IPS-15b (cell line): ENCODE measurements at regions not wholly inside any gene's neighbourhood (a gene's known extent, or its start where the extent isn't known, plus 50 kb on each side); places are given as distances from the start of the nearest gene placed in this dataset.

ENCODE experiments used
- H3K27me3 ChIP-seq: one replicate; pipeline ENCODE4 v1.6.1; 2013; ENCODE audit warnings: low read length; ENCODE audit not compliant: control insufficient read depth, insufficient read depth
- H3K36me3 ChIP-seq: one replicate; pipeline ENCODE4 v1.6.1; 2013; ENCODE audit warnings: low read length; ENCODE audit not compliant: control insufficient read depth, insufficient read depth
- H3K4me1 ChIP-seq: one replicate; pipeline ENCODE4 v1.6.1; 2013; ENCODE audit warnings: mild to moderate bottlenecking, low read length; ENCODE audit not compliant: control insufficient read depth, insufficient read depth
- H3K4me3 ChIP-seq: one replicate; pipeline ENCODE4 v1.5.1; 2013; ENCODE audit warnings: low read depth, low read length
- H3K9ac ChIP-seq: one replicate; pipeline ENCODE4 v1.6.1; 2013; ENCODE audit warnings: low read depth, mild to moderate bottlenecking, low read length
- H3K9me3 ChIP-seq: one replicate; pipeline ENCODE4 v1.6.1; 2013; ENCODE audit warnings: mild to moderate bottlenecking, low read length; ENCODE audit not compliant: control insufficient read depth, insufficient read depth

GRCh38 chr16:59701963-59702930 is 968.1 kb upstream of the GOT2 start:
- Histone ChIP-seq H3K27me3 (no peaks in the 10 kb centered on the region), H3K9ac (no peak overlapping the region), H3K36me3 (no peaks in the 10 kb centered on the region), H3K4me1 (no peaks in the 10 kb centered on the region), H3K4me3 (no peak overlapping the region), H3K9me3 (no peaks in the 10 kb centered on the region)

- no peaks in the 10 kb centered on the region for H3K36me3 ChIP-seq
- no peak overlapping the region for H3K9ac ChIP-seq
- H3K4me1 ChIP-seq: no peaks in the 10 kb centered on the region
- no peaks in the 10 kb centered on the region for H3K27me3 ChIP-seq
- H3K9me3 ChIP-seq: no peaks in the 10 kb centered on the region
- no peak overlapping the region for H3K4me3 ChIP-seq
Measured at GRCh38 chr16:59699786-59700185, 965.7 kb upstream of the GOT2 start.

- Histone ChIP-seq H3K27me3 (no peaks in the 10 kb centered on the region), H3K4me1 (no peaks in the 10 kb centered on the region), H3K4me3 (no peak overlapping the region), H3K9me3 (no peaks in the 10 kb centered on the region), H3K36me3 (no peaks in the 10 kb centered on the region), H3K9ac (no peak overlapping the region)
Measured at GRCh38 chr16:59698346-59699020, 964.4 kb upstream of the GOT2 start.

GRCh38 chr16:59697761-59698160 is 963.6 kb upstream of the GOT2 start:
- no peaks in the 10 kb centered on the region for H3K27me3 ChIP-seq
- H3K9me3 ChIP-seq: no peaks in the 10 kb centered on the region
- no peak overlapping the region for H3K4me3 ChIP-seq
- no peaks in the 10 kb centered on the region for H3K4me1 ChIP-seq
- H3K36me3 ChIP-seq: no peaks in the 10 kb centered on the region
- no peak overlapping the region for H3K9ac ChIP-seq

- no peak overlapping the region for H3K4me3 ChIP-seq
- H3K4me1 ChIP-seq: no peaks in the 10 kb centered on the region
- H3K9ac ChIP-seq: no peak overlapping the region
- no peaks in the 10 kb centered on the region for H3K9me3 ChIP-seq
- no peaks in the 10 kb centered on the region for H3K36me3 ChIP-seq
- H3K27me3 ChIP-seq: no peaks in the 10 kb centered on the region
Measured at GRCh38 chr16:59697236-59697635, 963.1 kb upstream of the GOT2 start.

GRCh38 chr16:59696495-59696894 is 962.4 kb upstream of the GOT2 start:
- Histone ChIP-seq H3K4me1 (no peaks in the 10 kb centered on the region), H3K36me3 (no peaks in the 10 kb centered on the region), H3K9ac (no peak overlapping the region), H3K9me3 (no peaks in the 10 kb centered on the region), H3K4me3 (no peak overlapping the region), H3K27me3 (no peaks in the 10 kb centered on the region)

- Histone ChIP-seq H3K9ac (no peak overlapping the region), H3K27me3 (no peaks in the 10 kb centered on the region), H3K9me3 (peaks cover 10% of the 10 kb centered on the region), H3K4me3 (no peak overlapping the region), H3K36me3 (no peaks in the 10 kb centered on the region), H3K4me1 (peaks cover 2% of the 10 kb centered on the region)
Measured at GRCh38 chr16:59690216-59690615, 956.1 kb upstream of the GOT2 start.

- Histone ChIP-seq H3K4me3 (no peak overlapping the region), H3K36me3 (no peaks in the 10 kb centered on the region), H3K9me3 (peaks cover 13% of the 10 kb centered on the region), H3K4me1 (peaks cover 2% of the 10 kb centered on the region), H3K27me3 (no peaks in the 10 kb centered on the region), H3K9ac (no peak overlapping the region)
Measured at GRCh38 chr16:59688006-59688405, 953.9 kb upstream of the GOT2 start.

GRCh38 chr16:59686405-59686804 is 952.3 kb upstream of the GOT2 start:
- Histone ChIP-seq H3K4me3 (no peak overlapping the region), H3K9me3 (peaks cover 13% of the 10 kb centered on the region), H3K9ac (no peak overlapping the region), H3K27me3 (no peaks in the 10 kb centered on the region), H3K36me3 (no peaks in the 10 kb centered on the region), H3K4me1 (peaks cover 2% of the 10 kb centered on the region)

GRCh38 chr16:59684911-59685310 is 950.8 kb upstream of the GOT2 start:
- Histone ChIP-seq H3K9ac (no peak overlapping the region), H3K9me3 (peaks cover 13% of the 10 kb centered on the region), H3K4me3 (no peak overlapping the region), H3K4me1 (peaks cover 2% of the 10 kb centered on the region), H3K36me3 (no peaks in the 10 kb centered on the region), H3K27me3 (no peaks in the 10 kb centered on the region)

GRCh38 chr16:59683709-59684108 is 949.6 kb upstream of the GOT2 start:
- peaks cover 2% of the 10 kb centered on the region for H3K4me1 ChIP-seq
- H3K36me3 ChIP-seq: no peaks in the 10 kb centered on the region
- H3K27me3 ChIP-seq: no peaks in the 10 kb centered on the region
- no peak overlapping the region for H3K4me3 ChIP-seq
- no peak overlapping the region for H3K9ac ChIP-seq
- H3K9me3 ChIP-seq: peaks cover 13% of the 10 kb centered on the region
